ENCODE measurements at regions not wholly inside any gene's neighbourhood (a gene's known extent, or its start where the extent isn't known, plus 50 kb on each side); places are given as distances from the start of the nearest gene placed in this dataset.

DNA sequence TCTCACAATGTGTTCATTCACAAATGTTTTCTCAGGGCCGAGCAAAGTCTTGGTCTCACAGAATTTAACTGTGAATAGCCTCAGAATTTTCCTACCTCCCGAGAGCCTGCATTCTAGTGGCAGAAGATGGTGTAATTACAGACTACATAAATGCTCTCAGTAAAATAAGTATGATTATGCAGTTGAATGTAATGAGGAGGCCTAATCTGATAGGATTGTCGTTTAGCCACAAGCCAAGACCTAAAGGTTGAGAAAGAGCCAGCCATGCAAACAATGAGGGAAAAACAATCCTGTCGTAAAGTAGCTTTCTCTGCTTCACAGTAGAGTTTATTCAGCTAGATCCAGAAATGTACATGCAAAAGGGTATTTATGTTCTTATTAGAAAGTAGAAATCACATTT lies 607.8 kb upstream of the B3GALT2 start:
- TF ChIP-seq, protein P1, sequence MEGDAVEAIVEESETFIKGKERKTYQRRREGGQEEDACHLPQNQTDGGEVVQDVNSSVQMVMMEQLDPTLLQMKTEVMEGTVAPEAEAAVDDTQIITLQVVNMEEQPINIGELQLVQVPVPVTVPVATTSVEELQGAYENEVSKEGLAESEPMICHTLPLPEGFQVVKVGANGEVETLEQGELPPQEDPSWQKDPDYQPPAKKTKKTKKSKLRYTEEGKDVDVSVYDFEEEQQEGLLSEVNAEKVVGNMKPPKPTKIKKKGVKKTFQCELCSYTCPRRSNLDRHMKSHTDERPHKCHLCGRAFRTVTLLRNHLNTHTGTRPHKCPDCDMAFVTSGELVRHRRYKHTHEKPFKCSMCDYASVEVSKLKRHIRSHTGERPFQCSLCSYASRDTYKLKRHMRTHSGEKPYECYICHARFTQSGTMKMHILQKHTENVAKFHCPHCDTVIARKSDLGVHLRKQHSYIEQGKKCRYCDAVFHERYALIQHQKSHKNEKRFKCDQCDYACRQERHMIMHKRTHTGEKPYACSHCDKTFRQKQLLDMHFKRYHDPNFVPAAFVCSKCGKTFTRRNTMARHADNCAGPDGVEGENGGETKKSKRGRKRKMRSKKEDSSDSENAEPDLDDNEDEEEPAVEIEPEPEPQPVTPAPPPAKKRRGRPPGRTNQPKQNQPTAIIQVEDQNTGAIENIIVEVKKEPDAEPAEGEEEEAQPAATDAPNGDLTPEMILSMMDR (IDR thresholded peaks at IDR 0.05; ENCODE audit: extremely low read depth in 1 of 2, insufficient read depth in 1 of 2, low read depth in 1 of 2, low read length in 2 of 2) = no peak
- TF ChIP-seq GATA2 (IDR thresholded peaks at IDR 0.05; ENCODE audit: insufficient read depth, insufficient read length, low read depth, low read length) (no peak), POLR2A (IDR thresholded peaks at IDR 0.05; ENCODE audit: low read depth, low read length) (no peak)
